HG03135 (cell line): ENCODE measurements at regions not wholly inside any gene's neighbourhood (a gene's known extent, or its start where the extent isn't known, plus 50 kb on each side); places are given as distances from the start of the nearest gene placed in this dataset.

ENCODE experiments used
- ATAC-seq: cut with Tn5 transposase; IDR thresholded peaks from one replicate; pipeline ENCODE4 v1.9.1; 2021; ENCODE audit warnings: mild to moderate bottlenecking, moderate library complexity; ENCODE audit not compliant: unreplicated experiment

DNA sequence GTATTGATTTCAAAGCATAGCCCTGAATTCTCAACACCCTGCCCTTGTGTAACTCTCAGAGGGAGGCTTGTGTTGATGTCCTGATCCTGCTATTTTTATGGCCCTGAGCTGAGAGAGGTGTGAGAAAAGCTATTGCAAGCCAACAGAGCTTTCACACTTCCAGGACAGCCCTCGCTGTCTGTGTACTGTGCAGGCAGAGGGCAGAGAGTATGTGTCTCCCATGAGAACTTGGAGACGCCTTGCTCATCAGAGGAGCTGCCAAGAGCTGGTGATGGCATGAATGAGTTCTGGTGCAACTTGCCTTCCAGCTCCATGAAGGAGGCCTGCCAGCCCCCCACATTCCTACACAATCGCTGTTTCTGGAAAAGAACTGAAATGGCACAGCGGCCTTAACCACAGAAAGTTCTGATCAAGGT is 144.1 kb upstream of the AJAP1 start:
- ATAC-seq: no peak

DNA sequence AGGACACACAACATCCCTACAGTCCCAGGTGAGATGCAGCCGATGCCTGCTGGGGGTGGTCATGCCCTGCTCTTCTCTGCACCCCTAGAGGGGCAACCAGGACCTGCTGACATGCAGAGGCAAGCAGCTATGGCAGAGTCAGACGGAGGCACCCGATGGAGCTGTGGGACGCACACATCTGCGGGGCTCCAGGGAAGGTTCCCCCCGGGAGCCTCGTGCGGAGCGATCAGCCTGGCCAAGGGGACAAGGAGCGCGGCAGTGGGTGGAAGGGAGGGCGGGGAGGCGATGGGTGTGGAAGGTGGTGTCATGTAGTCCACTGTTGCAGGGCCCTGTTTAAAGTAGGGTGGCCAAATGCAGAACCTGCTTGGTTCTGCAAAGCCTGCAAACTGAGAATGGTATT is 143.0 kb upstream of the AJAP1 start:
- no peak for ATAC-seq

DNA sequence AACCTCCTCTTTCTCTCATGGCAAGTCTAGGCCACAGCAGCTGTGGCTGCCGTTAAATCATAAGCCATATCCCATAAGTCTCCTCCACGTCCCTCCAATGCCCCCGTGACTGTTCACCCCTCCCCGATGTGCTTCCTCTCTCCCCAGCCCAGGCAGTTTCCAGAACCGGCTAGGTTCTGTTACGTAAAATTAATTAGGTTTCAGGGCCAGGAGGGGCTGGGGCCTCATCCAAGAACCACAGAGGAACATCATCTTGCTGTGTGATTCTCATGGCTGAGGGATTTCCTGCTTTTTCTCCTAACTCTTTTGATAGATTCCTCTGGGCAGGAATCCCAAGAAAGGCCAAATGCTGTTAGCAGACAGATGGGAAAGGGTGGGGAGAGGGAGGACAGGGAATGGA is 141.8 kb upstream of the AJAP1 start:
- no peak for ATAC-seq

DNA sequence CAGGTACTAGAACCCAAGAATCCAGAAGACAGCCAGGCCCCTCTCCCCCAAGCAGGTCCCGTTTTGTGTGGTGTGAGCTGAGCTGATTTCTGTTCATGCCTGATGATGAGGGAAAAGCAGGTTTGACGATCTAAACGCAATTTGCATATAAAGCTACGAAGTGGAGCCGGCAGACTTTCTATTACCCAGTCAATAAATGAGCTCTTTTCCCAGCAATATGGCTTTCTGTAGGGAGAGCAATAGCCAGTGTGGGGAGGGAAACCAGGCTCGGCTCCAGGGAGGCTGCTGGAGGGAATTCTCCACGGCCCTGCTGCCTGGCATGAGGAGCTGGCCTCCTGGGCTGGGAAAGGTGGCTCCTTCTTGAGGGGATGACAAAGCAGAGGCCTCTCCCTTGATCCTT is 140.7 kb upstream of the AJAP1 start:
- no peak for ATAC-seq

DNA sequence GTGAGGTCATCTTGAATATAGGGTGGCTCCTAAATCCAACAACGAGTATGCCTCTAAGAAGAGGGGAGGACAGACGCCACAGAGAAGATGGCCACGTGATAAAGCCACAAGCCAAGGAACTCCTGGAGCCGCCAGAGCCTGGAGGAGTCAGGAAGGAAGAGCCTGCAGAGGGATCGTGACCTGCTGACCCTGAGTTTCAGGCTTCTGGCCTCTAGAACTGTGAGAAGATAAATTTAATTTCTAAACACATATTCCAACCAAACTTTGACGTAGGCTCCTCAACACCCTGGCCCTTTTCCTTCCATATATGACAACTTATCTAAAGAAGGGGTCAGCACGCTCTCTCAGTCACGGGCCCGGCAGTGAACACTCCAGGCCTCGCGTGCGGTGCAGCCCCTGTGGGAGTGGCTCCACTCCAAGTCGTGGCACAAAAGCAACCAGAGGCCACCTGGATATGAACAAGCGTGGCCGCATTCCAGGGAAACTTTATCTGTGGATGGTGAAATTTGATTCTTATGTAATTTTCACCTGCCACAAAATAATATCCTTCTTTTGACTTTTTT is 138.6 kb upstream of the AJAP1 start:
- ATAC-seq: no peak

DNA sequence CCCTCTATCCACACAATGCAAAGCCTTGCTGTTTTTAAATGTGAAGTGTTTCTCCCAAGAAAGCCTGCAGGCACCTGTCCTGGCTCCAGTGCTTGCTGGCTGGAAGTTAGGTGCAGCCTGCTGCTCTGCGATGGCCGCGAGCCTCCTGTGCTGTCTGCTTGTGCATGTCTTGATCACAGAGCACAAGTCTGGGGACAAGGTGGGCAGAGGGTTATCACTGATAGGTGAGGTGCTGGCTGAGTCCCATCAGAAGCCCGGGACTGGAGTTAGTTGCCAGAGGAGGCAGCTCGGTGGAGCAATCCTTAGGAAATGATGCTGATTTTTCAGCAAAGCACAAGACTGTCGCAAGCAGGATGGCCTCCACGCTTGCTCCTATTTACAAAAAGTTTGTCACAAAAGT is 137.8 kb upstream of the AJAP1 start:
- ATAC-seq: no peak

DNA sequence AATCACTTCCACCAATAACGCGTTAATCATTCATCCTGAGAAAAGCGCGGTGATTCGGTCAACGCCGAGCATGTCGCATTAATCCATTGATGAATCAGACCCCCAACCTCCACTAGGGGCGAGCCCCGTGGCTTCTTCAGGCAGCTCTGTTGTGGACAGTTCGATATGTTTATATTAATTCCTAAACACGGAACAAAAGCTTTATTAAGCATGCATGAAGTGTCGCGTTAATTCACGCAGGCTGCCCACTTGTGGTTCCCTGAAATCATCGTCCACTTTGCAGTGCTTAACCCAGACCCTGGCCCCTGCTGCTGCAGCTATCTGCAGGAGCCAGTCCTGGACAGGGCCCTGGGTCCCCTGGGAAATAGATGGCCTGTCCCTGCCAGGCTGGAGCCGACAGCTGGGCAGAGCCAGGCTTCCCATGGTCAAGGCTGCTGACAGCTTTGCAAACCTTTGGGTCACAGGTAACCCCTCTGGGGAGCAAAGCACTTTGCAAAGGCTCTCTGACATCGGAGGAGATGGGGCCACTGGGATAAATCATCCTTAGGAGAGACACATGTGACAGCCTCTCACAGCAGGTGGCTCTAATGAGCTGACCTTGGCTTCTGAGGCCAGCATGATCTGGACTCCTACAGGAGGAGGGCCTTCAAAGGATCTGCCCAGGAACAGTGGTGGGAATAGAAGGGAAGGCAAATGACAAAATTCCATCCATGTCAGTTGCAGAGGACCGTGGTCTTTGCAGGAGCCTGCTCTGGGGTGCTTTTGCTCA is 137.0 kb upstream of the AJAP1 start:
- ATAC-seq: no peak

DNA sequence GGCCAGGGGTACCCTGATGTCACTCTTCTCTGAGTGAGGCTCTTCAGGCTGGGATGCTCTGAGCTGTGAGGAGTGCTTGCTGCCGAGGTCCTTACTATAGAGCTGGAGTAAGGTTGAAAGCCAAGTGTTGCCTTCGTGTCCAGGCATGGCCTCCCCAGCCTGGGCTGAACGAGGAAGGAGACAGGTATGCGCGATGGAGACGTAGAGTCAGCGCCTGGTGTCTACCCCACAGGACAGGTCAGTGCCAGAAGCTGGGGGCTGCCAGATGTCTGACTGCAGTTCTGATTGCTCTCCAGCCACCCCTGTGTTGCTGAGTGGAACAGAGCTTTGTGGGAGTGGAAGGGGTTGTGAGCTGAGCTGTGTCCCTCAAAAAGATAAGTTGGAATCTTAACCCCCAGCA is 135.8 kb upstream of the AJAP1 start:
- ATAC-seq: no peak

DNA sequence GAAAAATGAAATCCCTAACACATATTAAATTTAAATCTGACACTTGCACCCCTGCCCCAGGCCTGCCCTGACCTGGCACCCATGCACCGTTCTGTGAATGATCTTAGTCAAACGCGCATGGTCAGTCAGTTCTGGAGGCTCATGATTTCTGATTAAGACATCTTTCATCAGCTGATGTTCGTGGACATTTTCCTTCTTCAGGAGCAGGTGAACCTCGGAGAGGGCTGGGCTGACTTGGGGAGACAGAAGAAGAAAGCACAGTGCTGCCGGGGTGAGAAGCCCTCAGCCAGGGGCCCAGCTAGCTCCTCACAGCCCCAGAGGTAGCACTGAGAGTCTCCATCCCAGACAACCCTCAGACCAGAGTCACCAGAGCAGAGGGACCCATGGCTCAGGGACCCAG is 134.5 kb upstream of the AJAP1 start:
- no peak for ATAC-seq

DNA sequence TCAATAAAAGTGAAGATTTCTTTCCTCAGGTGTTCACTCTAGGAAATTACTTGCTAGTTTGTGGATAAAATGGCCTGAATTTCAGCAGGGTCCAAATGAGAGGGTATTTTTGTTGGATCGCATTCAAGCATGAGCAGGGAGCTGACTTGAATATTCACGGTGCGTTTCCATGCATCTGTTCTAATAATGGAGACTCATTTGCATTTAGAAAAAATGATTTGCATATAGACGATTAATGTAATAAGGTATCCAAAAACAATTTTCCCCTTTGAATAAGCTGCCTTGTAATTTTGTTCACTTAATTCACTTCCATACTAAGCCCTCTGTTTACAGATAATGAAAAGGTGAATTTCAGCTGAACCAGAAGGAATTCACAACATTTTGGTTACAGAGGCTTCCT is 130.9 kb upstream of the AJAP1 start:
- no peak for ATAC-seq

DNA sequence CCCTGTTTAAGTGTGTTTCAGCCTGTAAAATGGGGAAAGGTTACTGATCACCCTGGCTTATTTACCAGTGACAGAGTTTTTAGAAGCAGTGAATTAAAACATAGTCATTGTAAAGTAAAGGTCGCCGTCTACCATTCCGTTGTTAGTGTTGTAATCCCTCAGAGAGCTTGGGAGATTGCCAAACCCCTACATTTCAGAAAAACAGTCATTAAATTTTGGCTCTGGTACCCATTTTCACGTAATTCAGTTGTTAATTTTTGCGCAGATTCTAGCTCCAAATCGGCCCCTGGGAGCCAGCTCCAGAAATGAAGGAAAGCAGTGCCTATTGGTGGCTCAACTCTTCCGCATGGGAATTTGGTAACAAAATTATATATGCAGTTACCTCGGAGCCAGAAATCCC is 127.7 kb upstream of the AJAP1 start:
- ATAC-seq: no peak

DNA sequence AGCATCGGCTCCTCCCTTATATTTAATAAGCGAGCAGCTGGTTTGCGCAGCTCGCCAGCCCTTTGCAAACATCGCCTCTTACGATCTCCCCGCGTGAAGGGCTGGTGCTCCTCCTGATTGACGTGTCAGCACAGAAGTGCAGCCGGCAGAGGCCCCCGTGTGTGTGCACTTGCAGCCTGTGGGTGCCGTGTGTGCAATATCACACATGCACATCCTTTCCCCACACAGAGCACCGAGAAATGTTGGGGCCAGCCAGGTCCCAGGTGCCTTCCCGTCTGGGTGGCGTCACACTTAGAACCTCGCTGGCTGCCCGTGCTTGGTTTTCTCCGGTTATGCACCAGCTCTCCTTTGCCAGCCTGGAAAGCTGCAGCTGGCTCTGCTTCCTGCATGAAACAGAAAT is 126.6 kb upstream of the AJAP1 start:
- ATAC-seq: no peak

DNA sequence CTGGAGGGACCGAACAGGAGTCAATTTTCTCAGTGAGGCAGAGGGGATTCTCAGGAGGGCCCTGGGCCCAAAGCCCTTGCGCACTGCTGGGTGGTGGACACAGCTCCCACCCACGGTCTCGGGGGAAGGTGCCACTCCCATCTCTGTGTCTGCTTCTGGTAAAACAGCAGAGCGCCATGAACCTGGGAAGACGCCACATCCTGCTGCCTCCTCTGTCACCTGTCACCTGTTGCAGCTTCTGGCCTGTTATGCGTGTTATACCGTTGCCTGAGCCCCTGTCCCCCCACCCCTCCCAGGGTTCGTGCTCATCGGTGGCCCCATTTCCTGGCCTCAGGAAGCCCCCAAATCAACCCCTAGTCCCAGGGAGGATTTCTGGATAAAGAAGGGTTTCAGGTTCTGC is 125.8 kb upstream of the AJAP1 start:
- no peak for ATAC-seq

DNA sequence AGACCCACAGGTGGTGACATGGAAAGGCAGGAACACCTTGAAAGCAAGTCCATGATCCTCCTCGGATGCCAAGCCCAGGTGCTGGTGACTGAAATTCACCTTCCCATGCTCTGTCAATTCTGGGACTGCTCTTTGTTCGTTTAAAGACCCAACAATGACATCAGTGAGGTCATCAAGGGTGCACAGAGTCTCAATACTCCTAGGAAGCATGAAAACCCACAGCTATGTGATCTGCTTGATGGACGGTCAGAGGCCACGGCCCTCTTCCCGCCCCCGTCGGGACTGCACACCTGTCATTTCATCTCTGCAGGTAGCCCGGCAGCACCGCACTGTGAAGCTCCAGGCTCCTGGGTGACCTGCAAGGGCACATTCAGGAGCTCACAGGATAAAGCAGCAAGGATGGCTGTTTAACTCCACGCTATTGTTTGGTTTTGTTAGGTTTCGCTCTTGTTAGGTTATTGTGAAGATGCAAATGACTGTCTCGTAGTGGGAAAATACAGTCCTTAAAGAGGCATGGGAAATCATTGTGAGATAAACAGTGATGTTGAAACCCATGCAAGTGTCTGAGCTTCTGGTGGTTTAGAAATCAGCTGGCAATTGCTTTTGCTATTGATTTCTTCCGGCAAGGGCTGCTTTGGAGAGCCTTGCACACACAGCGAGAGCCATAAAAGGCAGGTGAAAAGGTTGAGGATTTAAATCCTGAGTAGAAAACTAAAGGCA is 124.8 kb upstream of the AJAP1 start:
- ATAC-seq: no peak

DNA sequence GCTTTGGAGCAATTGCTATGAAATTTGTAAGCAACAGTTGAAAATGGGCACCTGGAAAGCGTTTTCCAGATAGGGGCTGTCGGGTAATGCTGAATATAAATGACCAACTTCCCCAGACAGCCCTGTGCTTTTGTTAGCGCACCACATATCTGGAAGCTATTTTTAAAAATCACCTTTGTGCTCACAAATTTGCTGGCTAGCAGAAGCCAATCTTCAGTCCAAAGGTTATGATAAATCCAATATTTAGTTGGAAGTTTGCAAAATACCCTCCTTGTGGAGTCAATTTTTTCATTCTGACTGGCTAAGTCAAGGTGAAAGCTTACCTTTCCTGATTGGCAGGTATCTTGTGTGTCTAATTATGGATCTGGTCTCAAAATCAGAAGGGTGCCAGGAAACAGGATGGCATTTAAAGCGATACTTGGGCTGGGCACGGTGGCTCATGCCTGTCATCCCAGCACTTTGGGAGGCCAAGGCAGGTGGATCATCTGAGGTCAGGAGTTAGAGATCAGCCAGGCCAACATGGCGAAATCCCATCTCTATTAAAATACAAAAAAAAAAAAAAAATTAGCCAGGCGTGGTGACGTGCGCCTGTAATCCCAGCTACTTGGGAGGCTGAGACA is 124.1 kb upstream of the AJAP1 start:
- ATAC-seq: no peak

DNA sequence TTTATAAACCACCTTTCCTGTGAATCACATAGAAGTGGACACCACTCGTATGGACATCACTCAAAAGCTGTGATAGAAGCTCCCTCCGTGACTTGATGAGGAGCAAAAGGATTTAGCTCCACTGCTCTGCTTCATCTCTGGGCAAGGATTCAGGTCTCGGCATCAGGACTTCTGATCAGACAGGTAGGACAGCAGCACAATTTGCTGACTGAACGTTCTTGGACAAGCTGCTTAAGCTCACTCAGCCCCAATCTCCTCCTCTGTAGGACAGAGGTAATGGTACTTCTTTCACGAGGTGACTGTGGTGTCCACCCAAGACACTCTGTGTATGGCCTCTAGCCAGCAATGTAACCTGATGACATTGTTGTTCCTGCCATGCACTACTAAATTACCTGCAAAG is 122.6 kb upstream of the AJAP1 start:
- ATAC-seq: no peak

DNA sequence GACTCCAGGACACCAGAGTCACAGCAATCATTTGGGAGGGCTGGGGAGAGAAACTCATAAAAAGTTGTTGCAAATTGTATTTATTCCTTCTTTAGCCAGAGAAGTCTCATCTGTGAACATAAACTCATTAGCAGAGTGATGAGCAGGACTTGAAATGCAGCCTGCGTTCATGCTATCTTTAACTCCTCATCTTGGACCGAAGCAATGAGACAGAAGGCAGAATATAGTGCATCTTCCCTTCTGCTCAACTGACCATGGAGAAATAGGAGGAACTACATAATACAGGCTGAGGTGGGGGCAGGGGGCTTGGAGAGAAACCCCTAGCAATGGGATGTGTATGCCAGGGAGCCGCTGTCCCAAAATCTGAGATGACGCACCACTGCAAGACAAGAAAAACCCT is 121.8 kb upstream of the AJAP1 start:
- ATAC-seq: no peak

DNA sequence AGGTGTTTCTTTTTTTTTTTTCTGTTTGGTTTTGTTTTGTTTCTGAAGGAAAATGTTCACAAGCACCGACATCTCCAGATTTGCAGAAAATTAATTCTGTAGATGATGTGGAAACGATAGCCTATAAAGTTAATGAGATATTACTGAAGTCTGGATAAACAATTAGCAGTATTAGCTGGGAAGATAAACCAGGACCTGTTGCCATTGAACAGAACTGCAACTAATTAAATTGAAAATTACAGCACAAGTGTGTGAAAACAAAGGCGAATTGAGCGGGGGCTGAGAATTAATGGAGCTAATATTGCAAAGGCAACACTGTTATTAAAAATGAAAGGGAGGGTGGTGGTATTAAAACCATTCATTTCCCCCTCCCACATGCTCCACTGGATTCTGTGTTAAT is 107.5 kb upstream of the AJAP1 start:
- no peak for ATAC-seq

DNA sequence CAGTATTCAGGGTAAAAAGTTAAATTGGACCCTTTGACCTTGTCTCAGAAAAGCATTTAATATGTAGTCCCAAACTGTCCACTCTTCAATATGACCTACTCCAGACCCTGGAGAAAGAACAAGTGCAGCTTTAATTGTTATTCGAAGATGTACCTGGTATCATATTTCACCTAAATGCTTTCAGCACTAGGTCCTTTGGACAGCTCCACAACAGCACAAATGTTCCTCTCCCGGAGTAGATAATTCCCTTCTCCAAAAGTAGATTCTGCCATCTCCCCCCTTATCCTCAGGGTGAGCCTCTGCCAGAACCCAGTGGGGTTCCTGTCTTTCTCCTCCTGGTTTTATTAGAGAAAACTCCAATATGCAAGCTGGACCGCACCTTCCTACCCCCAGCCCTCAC is 104.5 kb upstream of the AJAP1 start:
- no peak for ATAC-seq

DNA sequence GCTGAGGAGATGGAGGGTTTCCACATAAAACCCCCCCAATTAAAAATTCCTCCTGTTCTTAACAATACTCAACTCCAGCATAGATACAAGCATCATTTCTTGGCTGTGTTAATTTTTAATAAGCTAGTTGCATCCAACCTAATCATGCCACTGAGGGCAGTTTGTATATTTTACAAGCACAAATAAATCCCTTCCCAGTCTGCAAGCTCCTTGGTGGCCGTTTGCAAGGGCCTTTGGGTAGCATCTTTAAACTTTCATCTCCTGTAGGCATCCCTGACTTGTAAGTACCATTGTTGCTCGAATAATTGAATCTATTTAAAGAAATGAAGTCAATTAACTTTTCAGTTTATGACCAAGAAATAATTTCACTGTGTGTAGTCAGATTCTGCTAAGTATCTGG is 103.5 kb upstream of the AJAP1 start:
- ATAC-seq: no peak

DNA sequence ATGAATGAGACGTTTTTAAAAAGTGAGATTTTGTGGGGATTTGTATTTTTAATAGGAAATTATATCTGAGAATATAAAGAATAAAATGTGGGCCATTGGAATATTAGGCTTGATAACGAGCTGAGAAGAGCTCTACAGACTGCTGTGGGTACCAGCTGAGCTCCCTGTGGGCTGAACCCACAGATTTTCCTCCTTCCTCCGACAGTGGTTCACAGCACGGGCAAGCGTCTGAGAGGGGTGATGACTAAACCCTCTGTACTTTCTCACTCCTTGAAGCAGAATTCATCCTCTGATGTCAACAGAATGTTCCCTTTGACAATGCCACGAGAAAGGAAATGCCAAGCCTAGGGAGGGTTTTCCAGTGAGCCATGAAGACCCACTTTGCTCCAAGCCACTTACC is 102.7 kb upstream of the AJAP1 start:
- ATAC-seq: no peak

DNA sequence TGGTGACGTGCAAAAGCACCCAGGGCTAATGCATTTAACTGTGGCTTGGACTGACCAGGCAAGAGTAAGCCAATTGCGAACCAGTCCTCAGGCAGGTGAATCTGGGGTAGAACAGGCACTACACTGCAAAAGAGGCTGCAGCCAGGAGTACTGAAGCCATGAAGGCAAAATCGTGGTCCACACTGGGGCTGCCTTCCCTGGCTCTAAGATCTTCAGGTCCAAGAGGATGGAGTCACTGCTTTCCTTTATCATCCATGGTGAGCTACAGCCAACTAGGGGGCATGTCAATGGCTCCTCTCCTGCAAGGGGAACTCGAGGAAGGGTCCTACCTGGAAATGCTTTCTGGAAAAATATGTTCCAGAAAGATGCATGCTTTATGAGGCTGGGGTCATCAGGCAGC is 100.6 kb upstream of the AJAP1 start:
- ATAC-seq: no peak
